ENCODE measurements at regions not wholly inside any gene's neighbourhood (a gene's known extent, or its start where the extent isn't known, plus 50 kb on each side); places are given as distances from the start of the nearest gene placed in this dataset.

DNA sequence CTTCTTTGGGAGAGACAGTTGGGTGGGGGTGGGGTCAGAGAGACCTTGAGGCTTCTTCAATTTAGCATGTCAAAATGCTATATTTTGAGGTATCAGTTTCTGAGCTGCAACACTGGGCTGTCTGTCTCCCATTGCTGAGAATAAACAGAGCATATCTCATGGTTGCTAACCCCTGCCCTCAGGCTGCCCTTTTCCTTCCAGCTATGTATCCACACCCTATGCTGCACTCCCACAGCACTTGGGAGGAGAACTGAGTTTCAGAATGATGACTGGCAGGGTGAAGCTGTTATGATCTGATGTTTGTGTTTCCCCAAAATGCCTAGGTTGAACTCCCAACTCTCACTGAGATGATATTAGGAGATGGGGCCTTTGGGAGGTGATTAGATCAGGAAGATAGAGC lies 794.0 kb downstream of the RNF144A start:
- TF ChIP-seq, protein P1, sequence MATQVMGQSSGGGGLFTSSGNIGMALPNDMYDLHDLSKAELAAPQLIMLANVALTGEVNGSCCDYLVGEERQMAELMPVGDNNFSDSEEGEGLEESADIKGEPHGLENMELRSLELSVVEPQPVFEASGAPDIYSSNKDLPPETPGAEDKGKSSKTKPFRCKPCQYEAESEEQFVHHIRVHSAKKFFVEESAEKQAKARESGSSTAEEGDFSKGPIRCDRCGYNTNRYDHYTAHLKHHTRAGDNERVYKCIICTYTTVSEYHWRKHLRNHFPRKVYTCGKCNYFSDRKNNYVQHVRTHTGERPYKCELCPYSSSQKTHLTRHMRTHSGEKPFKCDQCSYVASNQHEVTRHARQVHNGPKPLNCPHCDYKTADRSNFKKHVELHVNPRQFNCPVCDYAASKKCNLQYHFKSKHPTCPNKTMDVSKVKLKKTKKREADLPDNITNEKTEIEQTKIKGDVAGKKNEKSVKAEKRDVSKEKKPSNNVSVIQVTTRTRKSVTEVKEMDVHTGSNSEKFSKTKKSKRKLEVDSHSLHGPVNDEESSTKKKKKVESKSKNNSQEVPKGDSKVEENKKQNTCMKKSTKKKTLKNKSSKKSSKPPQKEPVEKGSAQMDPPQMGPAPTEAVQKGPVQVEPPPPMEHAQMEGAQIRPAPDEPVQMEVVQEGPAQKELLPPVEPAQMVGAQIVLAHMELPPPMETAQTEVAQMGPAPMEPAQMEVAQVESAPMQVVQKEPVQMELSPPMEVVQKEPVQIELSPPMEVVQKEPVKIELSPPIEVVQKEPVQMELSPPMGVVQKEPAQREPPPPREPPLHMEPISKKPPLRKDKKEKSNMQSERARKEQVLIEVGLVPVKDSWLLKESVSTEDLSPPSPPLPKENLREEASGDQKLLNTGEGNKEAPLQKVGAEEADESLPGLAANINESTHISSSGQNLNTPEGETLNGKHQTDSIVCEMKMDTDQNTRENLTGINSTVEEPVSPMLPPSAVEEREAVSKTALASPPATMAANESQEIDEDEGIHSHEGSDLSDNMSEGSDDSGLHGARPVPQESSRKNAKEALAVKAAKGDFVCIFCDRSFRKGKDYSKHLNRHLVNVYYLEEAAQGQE (IDR thresholded peaks at IDR 0.05): no peak
- TF ChIP-seq, protein P2, sequence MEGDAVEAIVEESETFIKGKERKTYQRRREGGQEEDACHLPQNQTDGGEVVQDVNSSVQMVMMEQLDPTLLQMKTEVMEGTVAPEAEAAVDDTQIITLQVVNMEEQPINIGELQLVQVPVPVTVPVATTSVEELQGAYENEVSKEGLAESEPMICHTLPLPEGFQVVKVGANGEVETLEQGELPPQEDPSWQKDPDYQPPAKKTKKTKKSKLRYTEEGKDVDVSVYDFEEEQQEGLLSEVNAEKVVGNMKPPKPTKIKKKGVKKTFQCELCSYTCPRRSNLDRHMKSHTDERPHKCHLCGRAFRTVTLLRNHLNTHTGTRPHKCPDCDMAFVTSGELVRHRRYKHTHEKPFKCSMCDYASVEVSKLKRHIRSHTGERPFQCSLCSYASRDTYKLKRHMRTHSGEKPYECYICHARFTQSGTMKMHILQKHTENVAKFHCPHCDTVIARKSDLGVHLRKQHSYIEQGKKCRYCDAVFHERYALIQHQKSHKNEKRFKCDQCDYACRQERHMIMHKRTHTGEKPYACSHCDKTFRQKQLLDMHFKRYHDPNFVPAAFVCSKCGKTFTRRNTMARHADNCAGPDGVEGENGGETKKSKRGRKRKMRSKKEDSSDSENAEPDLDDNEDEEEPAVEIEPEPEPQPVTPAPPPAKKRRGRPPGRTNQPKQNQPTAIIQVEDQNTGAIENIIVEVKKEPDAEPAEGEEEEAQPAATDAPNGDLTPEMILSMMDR (IDR thresholded peaks at IDR 0.05; ENCODE audit: low read depth, low read length, missing input control): no peak
- TF ChIP-seq HNF4A (conservative IDR thresholded peaks at IDR 0.05) (no peak), EGR1 (IDR thresholded peaks at IDR 0.05; ENCODE audit: low read depth in 2 of 2) (no peak), YY1 (IDR thresholded peaks at IDR 0.05) (no peak), RXRA (IDR thresholded peaks at IDR 0.05) (no peak), RAD21 (IDR thresholded peaks at IDR 0.05) (no peak)
- TF ChIP-seq, protein P3, sequence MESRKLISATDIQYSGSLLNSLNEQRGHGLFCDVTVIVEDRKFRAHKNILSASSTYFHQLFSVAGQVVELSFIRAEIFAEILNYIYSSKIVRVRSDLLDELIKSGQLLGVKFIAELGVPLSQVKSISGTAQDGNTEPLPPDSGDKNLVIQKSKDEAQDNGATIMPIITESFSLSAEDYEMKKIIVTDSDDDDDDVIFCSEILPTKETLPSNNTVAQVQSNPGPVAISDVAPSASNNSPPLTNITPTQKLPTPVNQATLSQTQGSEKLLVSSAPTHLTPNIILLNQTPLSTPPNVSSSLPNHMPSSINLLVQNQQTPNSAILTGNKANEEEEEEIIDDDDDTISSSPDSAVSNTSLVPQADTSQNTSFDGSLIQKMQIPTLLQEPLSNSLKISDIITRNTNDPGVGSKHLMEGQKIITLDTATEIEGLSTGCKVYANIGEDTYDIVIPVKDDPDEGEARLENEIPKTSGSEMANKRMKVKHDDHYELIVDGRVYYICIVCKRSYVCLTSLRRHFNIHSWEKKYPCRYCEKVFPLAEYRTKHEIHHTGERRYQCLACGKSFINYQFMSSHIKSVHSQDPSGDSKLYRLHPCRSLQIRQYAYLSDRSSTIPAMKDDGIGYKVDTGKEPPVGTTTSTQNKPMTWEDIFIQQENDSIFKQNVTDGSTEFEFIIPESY (IDR thresholded peaks at IDR 0.05): no peak
